Tibial artery (tissue), 4 donors: ENCODE measurements at regions not wholly inside any gene's neighbourhood (a gene's known extent, or its start where the extent isn't known, plus 50 kb on each side); places are given as distances from the start of the nearest gene placed in this dataset.
"Not testable (repeated sequence)": the region's sequence is repeated elsewhere in the genome, so short reads cannot be mapped to it uniquely, and the experiment has no call there.

Experiments
- DNase-seq, 2 donors: peaks; one replicate each; pipeline ENCODE4 v3.0.0-alpha.2; 2019
- H3K27ac ChIP-seq, 2 donors: fragments of 200-600 bp; sonication (generic) in 1 of 2; 1 replicate in 1 of 2; 2 replicates in 1 of 2; pipeline ENCODE4 v1.5.1; 2018 to 2019; ENCODE audit warnings: mild to moderate bottlenecking in 1 of 2
- H3K27me3 ChIP-seq, 2 donors: fragments of 200-600 bp; sonication (generic) in 1 of 2; one replicate each; pipeline versions ENCODE4 v1.5.1 to v1.6.0; 2016 to 2019
- H3K36me3 ChIP-seq, 3 donors: fragments of 200-600 bp; sonication (generic) in 2 of 3; one replicate each; pipeline ENCODE4 v1.5.1; 2016 to 2019; ENCODE audit warnings: mild to moderate bottlenecking in 2 of 3
- H3K4me1 ChIP-seq, 4 donors: fragments of 200-600 bp; sonication (generic) in 2 of 4; 1 replicate in 3 of 4; 2 replicates in 1 of 4; pipeline ENCODE4 v1.5.1; 2016 to 2019
- H3K4me3 ChIP-seq, 2 donors: fragments of 200-600 bp; sonication (generic) in 1 of 2; 1 replicate in 1 of 2; 2 replicates in 1 of 2; pipeline ENCODE4 v1.5.1; 2018 to 2019; ENCODE audit warnings: mild to moderate bottlenecking in 2 of 2
- H3K9me3 ChIP-seq, 3 donors: fragments of 200-600 bp; sonication (generic) in 1 of 3; one replicate each; pipeline ENCODE4 v1.5.1; 2016 to 2019
- intact Hi-C: fragments of 100-400 bp; cut with DNase I; formaldehyde crosslinking; loops from one replicate; pipeline ENCODE4 v1.15.0; 2023; ENCODE audit warnings: low total_unique reads
- TF ChIP-seq, protein P1 (sequence below), 2 experiments: fragments of 200-600 bp in 1 of 2; fragments of 450-650 bp in 1 of 2; IDR thresholded peaks; one replicate each; pipeline ENCODE4 v1.5.1; 2017 to 2019; ENCODE audit warnings: antibody characterized with exemption in 2 of 2, mild to moderate bottlenecking in 1 of 2, moderate library complexity in 1 of 2

DNA sequence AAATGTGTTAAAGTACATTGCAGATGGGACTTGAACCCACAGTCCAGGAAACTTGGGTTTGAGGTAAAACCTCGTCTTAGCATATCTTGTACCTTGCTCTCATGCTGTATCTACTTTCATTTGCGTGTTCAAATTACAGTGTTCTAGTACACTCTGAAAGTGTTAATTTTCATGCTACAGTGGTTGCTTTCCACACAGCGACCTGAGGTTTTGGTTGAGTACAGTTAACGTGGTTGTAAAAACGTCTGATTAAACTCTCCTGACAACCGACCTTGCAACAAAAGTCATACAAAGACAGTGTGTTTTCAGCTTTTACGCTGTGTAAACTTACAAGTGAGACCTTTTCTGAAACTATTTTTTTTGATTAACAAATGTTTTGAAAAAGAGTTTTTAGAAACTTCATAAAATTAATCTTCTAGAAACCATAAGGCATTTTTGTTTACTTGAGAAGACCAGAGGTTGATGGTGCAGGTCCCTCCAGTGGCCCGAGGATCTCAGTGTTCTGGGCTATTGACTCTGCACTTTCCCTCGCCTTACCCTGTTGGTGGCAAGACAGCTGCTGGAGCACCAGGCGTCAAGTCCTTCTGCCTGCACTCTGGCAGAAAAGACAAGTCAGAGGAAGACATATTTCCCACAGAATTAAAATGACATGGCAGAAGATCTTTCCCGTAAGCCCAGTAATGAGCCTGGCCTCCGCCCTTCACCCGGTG is 334.0 kb downstream of the THBS2 start:
- Histone ChIP-seq H3K9me3 (no peaks in the 10 kb centered on the region), H3K27ac (no peak overlapping the region), H3K27me3 (no peaks in the 10 kb centered on the region), H3K4me3 (no peak overlapping the region), H3K4me1 (peaks cover 0 to 13% (median 8%) of the 10 kb centered on the region in 4 donors), H3K36me3 (no peaks in the 10 kb centered on the region)
- intact Hi-C loops = no loop called here
- no peak for DNase-seq
- TF ChIP-seq, protein P1, sequence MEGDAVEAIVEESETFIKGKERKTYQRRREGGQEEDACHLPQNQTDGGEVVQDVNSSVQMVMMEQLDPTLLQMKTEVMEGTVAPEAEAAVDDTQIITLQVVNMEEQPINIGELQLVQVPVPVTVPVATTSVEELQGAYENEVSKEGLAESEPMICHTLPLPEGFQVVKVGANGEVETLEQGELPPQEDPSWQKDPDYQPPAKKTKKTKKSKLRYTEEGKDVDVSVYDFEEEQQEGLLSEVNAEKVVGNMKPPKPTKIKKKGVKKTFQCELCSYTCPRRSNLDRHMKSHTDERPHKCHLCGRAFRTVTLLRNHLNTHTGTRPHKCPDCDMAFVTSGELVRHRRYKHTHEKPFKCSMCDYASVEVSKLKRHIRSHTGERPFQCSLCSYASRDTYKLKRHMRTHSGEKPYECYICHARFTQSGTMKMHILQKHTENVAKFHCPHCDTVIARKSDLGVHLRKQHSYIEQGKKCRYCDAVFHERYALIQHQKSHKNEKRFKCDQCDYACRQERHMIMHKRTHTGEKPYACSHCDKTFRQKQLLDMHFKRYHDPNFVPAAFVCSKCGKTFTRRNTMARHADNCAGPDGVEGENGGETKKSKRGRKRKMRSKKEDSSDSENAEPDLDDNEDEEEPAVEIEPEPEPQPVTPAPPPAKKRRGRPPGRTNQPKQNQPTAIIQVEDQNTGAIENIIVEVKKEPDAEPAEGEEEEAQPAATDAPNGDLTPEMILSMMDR (IDR thresholded peaks at IDR 0.05) = no peak

DNA sequence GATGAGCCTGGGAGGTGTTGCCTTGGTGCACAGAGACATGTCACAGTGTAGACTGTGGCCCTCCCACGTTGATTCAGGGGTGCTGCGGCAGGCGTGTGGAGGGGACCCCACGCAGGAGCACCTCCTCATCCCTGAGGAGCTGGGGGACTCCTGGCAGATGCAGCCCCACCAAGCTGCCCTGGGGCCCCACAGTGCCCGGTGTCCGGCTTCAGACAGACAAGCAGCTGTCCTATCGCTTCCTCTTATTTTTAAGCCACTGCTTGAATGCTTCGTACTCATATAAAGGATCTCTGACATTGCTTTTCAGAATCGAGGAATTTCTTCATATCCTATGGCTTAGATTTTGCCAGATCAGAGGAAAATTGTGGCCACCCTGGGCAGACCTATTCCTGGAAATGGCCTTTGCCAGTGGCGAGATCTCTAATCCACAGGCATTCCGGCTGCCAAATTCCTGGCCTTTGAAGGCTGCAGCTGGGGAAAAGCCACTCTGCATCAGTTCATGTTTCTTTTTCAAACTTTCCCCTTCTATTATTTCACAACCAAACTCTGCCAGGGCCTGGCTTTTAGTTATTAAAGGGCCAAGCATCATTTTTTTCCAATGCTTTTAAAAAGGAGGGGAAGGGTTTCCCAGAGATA is 337.0 kb downstream of the THBS2 start:
- TF ChIP-seq, protein P1 (IDR thresholded peaks at IDR 0.05) = no peak
- Histone ChIP-seq H3K4me1 (peaks cover 0 to 13% (median 8%) of the 10 kb centered on the region in 4 donors), H3K36me3 (no peaks in the 10 kb centered on the region), H3K27me3 (no peaks in the 10 kb centered on the region), H3K9me3 (no peaks in the 10 kb centered on the region), H3K4me3 (no peak overlapping the region), H3K27ac (peak overlapping the region in 1 of 2 donors; percentile 16)
- intact Hi-C loops = no loop called here
- DNase-seq = peak in 1 of 2 donors; percentile 29

DNA sequence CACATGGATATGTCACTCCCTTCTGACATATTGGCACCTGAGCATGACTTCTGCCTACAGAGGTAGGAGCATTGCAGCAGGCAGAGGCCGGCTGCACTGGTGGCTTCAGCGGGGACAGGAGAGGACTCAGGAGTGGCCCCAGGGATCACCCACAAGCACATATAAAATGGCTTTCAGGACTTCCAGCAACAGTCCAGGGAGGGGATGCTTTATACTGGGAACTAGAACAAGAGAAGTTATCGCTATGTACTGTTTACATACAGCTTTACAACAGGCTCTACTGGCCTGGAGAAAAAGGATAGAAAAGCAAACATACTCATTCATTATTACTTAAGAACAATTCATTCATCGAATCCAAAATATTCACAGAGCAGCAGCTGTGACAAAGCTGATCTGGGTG is 337.8 kb downstream of the THBS2 start:
- DNase-seq = no peak
- Histone ChIP-seq H3K27ac (no peak overlapping the region), H3K4me1 (peaks cover 0 to 13% (median 8%) of the 10 kb centered on the region in 4 donors), H3K4me3 (no peak overlapping the region), H3K27me3 (no peaks in the 10 kb centered on the region), H3K9me3 (no peaks in the 10 kb centered on the region), H3K36me3 (no peaks in the 10 kb centered on the region)
- TF ChIP-seq, protein P1 (IDR thresholded peaks at IDR 0.05) = no peak
- intact Hi-C loops = no loop called here

DNA sequence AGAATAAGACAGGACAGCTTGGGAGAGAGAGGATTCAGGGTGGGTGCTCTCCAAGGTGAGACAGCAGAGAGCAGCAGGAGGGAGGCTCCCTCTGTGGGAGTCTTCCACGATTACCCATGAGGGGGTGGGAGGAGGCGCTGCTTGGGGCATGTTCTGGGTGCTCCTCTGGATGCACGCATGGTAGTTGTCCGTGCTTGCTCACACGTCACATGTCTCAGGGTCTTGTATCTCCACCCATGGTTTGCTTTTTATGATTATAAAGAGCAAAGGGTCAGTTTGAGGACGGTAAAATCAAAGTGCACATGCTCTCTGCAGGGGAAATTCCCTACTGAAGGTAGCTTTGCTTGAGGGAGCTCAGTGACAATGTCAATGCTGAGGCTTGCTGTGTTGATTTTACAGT is 338.4 kb downstream of the THBS2 start:
- DNase-seq = no peak
- no peak overlapping the region for H3K27ac ChIP-seq
- no peaks in the 10 kb centered on the region for H3K27me3 ChIP-seq
- peaks cover 0 to 13% (median 8%) of the 10 kb centered on the region in 4 donors for H3K4me1 ChIP-seq
- intact Hi-C loops = no loop called here
- no peaks in the 10 kb centered on the region for H3K9me3 ChIP-seq
- no peak overlapping the region for H3K4me3 ChIP-seq
- H3K36me3 ChIP-seq = no peaks in the 10 kb centered on the region
- TF ChIP-seq, protein P1 (IDR thresholded peaks at IDR 0.05) = no peak

DNA sequence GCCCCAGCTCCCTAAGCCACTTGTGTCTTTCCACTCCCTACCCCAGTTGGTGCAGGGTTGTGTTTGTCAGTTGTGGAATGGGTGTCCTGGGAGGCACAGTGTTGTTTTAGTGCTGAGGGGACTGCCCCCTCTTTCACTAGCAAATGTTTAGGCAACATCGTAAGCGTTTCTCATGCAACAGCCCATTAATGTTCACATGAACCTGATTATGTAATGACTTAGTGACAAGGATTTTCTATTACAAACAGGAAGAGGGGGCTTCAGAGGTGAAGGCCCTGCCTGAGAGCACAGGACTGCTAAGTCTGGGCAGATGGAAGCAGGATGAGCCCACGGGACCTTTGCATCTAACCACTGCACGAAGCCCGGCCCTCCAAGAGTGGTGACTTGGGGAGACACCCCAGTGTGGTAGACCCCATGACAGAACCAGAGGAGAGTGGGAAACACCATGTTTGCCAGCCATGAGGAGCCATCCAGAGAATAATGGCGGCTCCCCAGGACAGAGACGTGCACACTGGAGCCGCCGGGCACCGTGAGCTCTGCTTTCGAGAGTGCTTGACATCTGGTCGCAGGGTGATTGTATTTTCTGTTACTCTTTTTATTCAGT is 339.7 kb downstream of the THBS2 start:
- TF ChIP-seq, protein P1 (IDR thresholded peaks at IDR 0.05) = no peak
- Histone ChIP-seq H3K36me3 (no peaks in the 10 kb centered on the region), H3K4me3 (no peak overlapping the region), H3K9me3 (no peaks in the 10 kb centered on the region), H3K27me3 (no peaks in the 10 kb centered on the region), H3K4me1 (peaks cover 0 to 13% (median 8%) of the 10 kb centered on the region in 4 donors), H3K27ac (no peak overlapping the region)
- DNase-seq = no peak
- intact Hi-C loops = no loop called here

DNA sequence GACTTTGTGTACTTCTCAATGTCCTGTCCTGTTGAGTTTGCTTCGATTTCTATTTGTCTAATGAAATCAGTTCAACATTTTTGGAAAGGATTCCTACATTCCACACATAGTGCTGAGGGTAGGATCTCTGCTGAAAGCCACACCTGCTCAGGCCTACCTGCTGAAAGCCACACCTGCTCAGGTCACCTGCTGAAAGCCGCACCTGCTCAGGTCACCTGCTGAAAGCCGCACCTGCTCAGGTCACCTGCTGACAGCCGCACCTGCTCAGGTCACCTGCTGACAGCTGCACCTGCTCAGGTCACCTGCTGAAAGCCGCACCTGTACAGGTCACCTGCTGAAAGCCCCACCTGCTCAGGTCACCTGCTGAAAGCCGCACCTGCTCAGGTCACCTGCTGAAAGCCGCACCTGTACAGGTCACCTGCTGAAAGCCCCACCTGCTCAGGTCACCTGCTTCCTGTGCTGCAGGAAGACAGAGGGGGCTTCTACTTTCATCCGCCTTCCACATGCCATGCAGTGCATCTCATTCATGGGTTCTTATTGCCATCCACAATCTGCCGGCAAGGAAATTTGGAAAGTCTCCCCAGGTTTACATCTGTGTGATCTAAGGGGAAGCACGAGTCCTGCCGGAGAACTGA is 340.3 kb downstream of the THBS2 start:
- intact Hi-C loops = not testable (repeated sequence)

More for the DNA sequence above, 340.3 kb downstream of the THBS2 start:
- peaks cover 0 to 13% (median 8%) of the 10 kb centered on the region in 4 donors for H3K4me1 ChIP-seq
- not testable (repeated sequence) for DNase-seq, H3K36me3 ChIP-seq, H3K4me3 ChIP-seq, H3K27ac ChIP-seq, H3K9me3 ChIP-seq, H3K27me3 ChIP-seq
